ENCODE measurements at regions not wholly inside any gene's neighbourhood (a gene's known extent, or its start where the extent isn't known, plus 50 kb on each side); places are given as distances from the start of the nearest gene placed in this dataset.

DNA sequence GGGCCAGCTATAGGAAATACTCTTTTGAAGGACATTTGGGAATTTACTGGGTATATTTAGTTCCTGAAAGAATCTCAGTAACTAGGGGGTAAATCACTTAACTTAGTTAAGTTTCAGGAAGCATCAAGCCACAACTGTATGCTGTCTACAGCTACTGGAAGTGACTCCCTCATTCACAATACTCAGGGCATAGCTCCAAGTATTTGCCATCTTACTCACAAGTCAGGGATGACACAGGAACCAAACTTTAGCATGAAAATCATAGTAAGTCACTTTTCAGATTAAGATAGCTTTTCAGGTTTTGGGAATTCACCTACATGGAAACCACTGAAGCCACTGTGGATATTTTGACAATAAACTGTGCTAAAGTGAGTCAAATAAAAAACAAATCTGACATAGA, 242.4 kb upstream of the ATP10B start:
- TF ChIP-seq CTCF (IDR thresholded peaks at IDR 0.05 in 2 of 3, conservative IDR thresholded peaks at IDR 0.05 in 1 of 3; ENCODE audit: control insufficient read depth in 2 of 3, extremely low read depth in 1 of 3, insufficient read depth in 1 of 3, low read depth in 3 of 3, low read length in 3 of 3) (no peak), GATAD2B (conservative IDR thresholded peaks at IDR 0.05; ENCODE audit: low read depth) (no peak), YY1 (IDR thresholded peaks at IDR 0.05; ENCODE audit: low read depth, low read length) (no peak), NFYB (IDR thresholded peaks at IDR 0.05; ENCODE audit: insufficient read depth, low read depth, low read length) (no peak), SMAD5 (IDR thresholded peaks at IDR 0.05; ENCODE audit: low read depth) (no peak), EP300 (IDR thresholded peaks at IDR 0.05; ENCODE audit: borderline replicate concordance in 1 of 2, control insufficient read depth in 1 of 2, low read depth in 2 of 2, low read length in 2 of 2) (no peak), BCL11A (IDR thresholded peaks at IDR 0.05; ENCODE audit: low read depth, low read length) (no peak), RAD21 (IDR thresholded peaks at IDR 0.05; ENCODE audit: insufficient read depth, low read depth, low read length) (no peak), RELA (IDR thresholded peaks at IDR 0.05; ENCODE audit: borderline replicate concordance, partially characterized antibody) (no peak)
- TF ChIP-seq, protein P1, sequence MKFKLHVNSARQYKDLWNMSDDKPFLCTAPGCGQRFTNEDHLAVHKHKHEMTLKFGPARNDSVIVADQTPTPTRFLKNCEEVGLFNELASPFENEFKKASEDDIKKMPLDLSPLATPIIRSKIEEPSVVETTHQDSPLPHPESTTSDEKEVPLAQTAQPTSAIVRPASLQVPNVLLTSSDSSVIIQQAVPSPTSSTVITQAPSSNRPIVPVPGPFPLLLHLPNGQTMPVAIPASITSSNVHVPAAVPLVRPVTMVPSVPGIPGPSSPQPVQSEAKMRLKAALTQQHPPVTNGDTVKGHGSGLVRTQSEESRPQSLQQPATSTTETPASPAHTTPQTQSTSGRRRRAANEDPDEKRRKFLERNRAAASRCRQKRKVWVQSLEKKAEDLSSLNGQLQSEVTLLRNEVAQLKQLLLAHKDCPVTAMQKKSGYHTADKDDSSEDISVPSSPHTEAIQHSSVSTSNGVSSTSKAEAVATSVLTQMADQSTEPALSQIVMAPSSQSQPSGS (IDR thresholded peaks at IDR 0.05; ENCODE audit: low read length), result no peak

Data from GM12878 (cell line).